ENCODE measurements at regions not wholly inside any gene's neighbourhood (a gene's known extent, or its start where the extent isn't known, plus 50 kb on each side); places are given as distances from the start of the nearest gene placed in this dataset.

GRCh38 chr6:139846538-139847456 lies 472.3 kb upstream of the CITED2 start:
- TF ChIP-seq POLR2A (IDR thresholded peaks at IDR 0.05), result no peak
- no peak for TF ChIP-seq CTCF (IDR thresholded peaks at IDR 0.05)

Measured in heart left ventricle (tissue), 13 donors.